ENCODE measurements at regions not wholly inside any gene's neighbourhood (a gene's known extent, or its start where the extent isn't known, plus 50 kb on each side); places are given as distances from the start of the nearest gene placed in this dataset.
"Not testable (repeated sequence)": the region's sequence is repeated elsewhere in the genome, so short reads cannot be mapped to it uniquely, and the experiment has no call there.

GRCh38 chrX:26522501-26522900 lies 306.5 kb downstream of the MAGEB5 start:
- Histone ChIP-seq H3K27ac (no peak overlapping the region), H3K4me1 (replicated peaks in 1 of 2) (no peaks in the 10 kb centered on the region), H3K4me3 (no peak overlapping the region)
- in situ Hi-C loops (cut with MboI; ENCODE audit: low pct_unique_long_range_greater_than_20kb in 2 of 9, low sequenced_read_pairs in 9 of 9, unreplicated experiment in 9 of 9) = no loop called here
- ATAC-seq (replicated peaks in 6 of 8) = no peak
- WGBS, 10 experiments = 0 to 60% (median 0%) methylated on average over 1 of the region's 2 CpGs; no CpG with 5 or more reads in 7 of the 10 experiments

- Histone ChIP-seq H3K4me3 (no peak overlapping the region), H3K27ac (no peak overlapping the region), H3K4me1 (replicated peaks in 1 of 2) (peaks cover 0 to 6% of the 10 kb centered on the region in 2 donors)
- in situ Hi-C loops (cut with MboI; ENCODE audit: low pct_unique_long_range_greater_than_20kb in 2 of 9, low sequenced_read_pairs in 9 of 9, unreplicated experiment in 9 of 9) = no loop called here
- 0 to 100% (median 44%) methylated on average over 1 to 5 of the region's 5 CpGs; no CpG with 5 or more reads in 3 of the 10 experiments for WGBS, 10 experiments
- peak in 5 of 8 experiments; percentile 34 to 86 (median 65) for ATAC-seq (replicated peaks in 6 of 8)
These were observed 295.8 kb downstream of the MAGEB5 start for GRCh38 chrX:26511589-26512363.

GRCh38 chrX:26470941-26471340 lies 255.0 kb downstream of the MAGEB5 start:
- ATAC-seq (replicated peaks in 6 of 8) = no peak
- Histone ChIP-seq H3K4me3 (no peak overlapping the region), H3K4me1 (replicated peaks in 1 of 2) (no peaks in the 10 kb centered on the region), H3K27ac (no peak overlapping the region)
- 0 to 100% (median 73%) methylated on average over 1 to 4 of the region's 5 CpGs; no CpG with 5 or more reads in 6 of the 10 experiments for WGBS, 10 experiments
- in situ Hi-C loops (cut with MboI; ENCODE audit: low pct_unique_long_range_greater_than_20kb in 2 of 9, low sequenced_read_pairs in 9 of 9, unreplicated experiment in 9 of 9) = no loop called here

- Histone ChIP-seq H3K4me3 (no peak overlapping the region), H3K27ac (no peak overlapping the region), H3K4me1 (replicated peaks in 1 of 2) (no peaks in the 10 kb centered on the region)
- WGBS, 10 experiments = 0 to 100% (median 60%) methylated on average over 1 to 3 of the region's 4 CpGs; no CpG with 5 or more reads in 7 of the 10 experiments
- ATAC-seq (replicated peaks in 6 of 8) = no peak
- in situ Hi-C loops (cut with MboI; ENCODE audit: low pct_unique_long_range_greater_than_20kb in 2 of 9, low sequenced_read_pairs in 9 of 9, unreplicated experiment in 9 of 9) = no loop called here
These were observed 250.4 kb downstream of the MAGEB5 start for GRCh38 chrX:26466387-26466786.

- Histone ChIP-seq H3K27ac (no peak overlapping the region), H3K4me3 (no peak overlapping the region), H3K4me1 (replicated peaks in 1 of 2) (no peaks in the 10 kb centered on the region)
- in situ Hi-C loops (cut with MboI; ENCODE audit: low pct_unique_long_range_greater_than_20kb in 2 of 9, low sequenced_read_pairs in 9 of 9, unreplicated experiment in 9 of 9) = no loop called here
- ATAC-seq (replicated peaks in 6 of 8) = no peak
- WGBS, 10 experiments = 0 to 100% (median 64%) methylated on average over 1 to 2 of the region's 2 CpGs; no CpG with 5 or more reads in 3 of the 10 experiments
These were observed 229.3 kb downstream of the MAGEB5 start for GRCh38 chrX:26445288-26445687.

GRCh38 chrX:26444417-26444816 lies 228.4 kb downstream of the MAGEB5 start:
- 0 to 81% (median 67%) methylated on average over 1 to 3 of the region's 3 CpGs; no CpG with 5 or more reads in 5 of the 10 experiments for WGBS, 10 experiments
- ATAC-seq (replicated peaks in 6 of 8); in situ Hi-C loops (cut with MboI; ENCODE audit: low pct_unique_long_range_greater_than_20kb in 2 of 9, low sequenced_read_pairs in 9 of 9, unreplicated experiment in 9 of 9); H3K4me1 ChIP-seq (replicated peaks in 1 of 2); H3K27ac ChIP-seq; H3K4me3 ChIP-seq: not testable (repeated sequence)

GRCh38 chrX:26442340-26442739 lies 226.4 kb downstream of the MAGEB5 start:
- in situ Hi-C loops (cut with MboI; ENCODE audit: low pct_unique_long_range_greater_than_20kb in 2 of 9, low sequenced_read_pairs in 9 of 9, unreplicated experiment in 9 of 9) = no loop called here
- no peaks in the 10 kb centered on the region for H3K4me1 ChIP-seq (replicated peaks in 1 of 2)
- H3K27ac ChIP-seq = no peak overlapping the region
- 0 to 50% (median 20%) methylated on average over 1 of the region's 1 CpG; no CpG with 5 or more reads in 6 of the 10 experiments for whole genome bisulfite sequencing, 10 experiments
- peak in 3 of 8 experiments; percentile 23 to 58 (median 57) for ATAC-seq (replicated peaks in 6 of 8)
- no peak overlapping the region for H3K4me3 ChIP-seq

- H3K4me3 ChIP-seq = no peak overlapping the region
- no peak for ATAC-seq (replicated peaks in 6 of 8)
- no peak overlapping the region for H3K27ac ChIP-seq
- no peaks in the 10 kb centered on the region for H3K4me1 ChIP-seq (replicated peaks in 1 of 2)
- WGBS, 10 experiments = 0 to 100% (median 65%) methylated on average over 1 to 3 of the region's 3 CpGs; no CpG with 5 or more reads in 5 of the 10 experiments
- in situ Hi-C loops (cut with MboI; ENCODE audit: low pct_unique_long_range_greater_than_20kb in 2 of 9, low sequenced_read_pairs in 9 of 9, unreplicated experiment in 9 of 9) = no loop called here
These were observed 198.6 kb downstream of the MAGEB5 start for GRCh38 chrX:26414534-26414933.

GRCh38 chrX:26411045-26411444 lies 195.1 kb downstream of the MAGEB5 start:
- ATAC-seq (replicated peaks in 6 of 8) = no peak
- Histone ChIP-seq H3K27ac (no peak overlapping the region), H3K4me3 (no peak overlapping the region), H3K4me1 (replicated peaks in 1 of 2) (no peaks in the 10 kb centered on the region)
- 20 to 100% (median 38%) methylated on average over 1 of the region's 1 CpG; no CpG with 5 or more reads in 7 of the 10 experiments for WGBS, 10 experiments
- in situ Hi-C loops (cut with MboI; ENCODE audit: low pct_unique_long_range_greater_than_20kb in 2 of 9, low sequenced_read_pairs in 9 of 9, unreplicated experiment in 9 of 9) = no loop called here

- Histone ChIP-seq H3K4me3 (no peak overlapping the region), H3K4me1 (replicated peaks in 1 of 2) (no peaks in the 10 kb centered on the region), H3K27ac (no peak overlapping the region)
- in situ Hi-C loops (cut with MboI; ENCODE audit: low pct_unique_long_range_greater_than_20kb in 2 of 9, low sequenced_read_pairs in 9 of 9, unreplicated experiment in 9 of 9) = no loop called here
- WGBS, 10 experiments = 0 to 86% (median 22%) methylated on average over 1 to 5 of the region's 5 CpGs; no CpG with 5 or more reads in 4 of the 10 experiments
- no peak for ATAC-seq (replicated peaks in 6 of 8)
These were observed 193.7 kb downstream of the MAGEB5 start for GRCh38 chrX:26409636-26410035.

- Histone ChIP-seq H3K4me1 (replicated peaks in 1 of 2) (no peaks in the 10 kb centered on the region), H3K27ac (no peak overlapping the region), H3K4me3 (no peak overlapping the region)
- in situ Hi-C loops (cut with MboI; ENCODE audit: low pct_unique_long_range_greater_than_20kb in 2 of 9, low sequenced_read_pairs in 9 of 9, unreplicated experiment in 9 of 9) = no loop called here
- 0 to 79% (median 55%) methylated on average over 2 to 4 of the region's 4 CpGs; no CpG with 5 or more reads in 5 of the 10 experiments for WGBS, 10 experiments
- ATAC-seq (replicated peaks in 6 of 8) = no peak
These were observed 171.9 kb downstream of the MAGEB5 start for GRCh38 chrX:26387906-26388305.

GRCh38 chrX:26376037-26376708 lies 160.2 kb downstream of the MAGEB5 start:
- in situ Hi-C loops (cut with MboI; ENCODE audit: low pct_unique_long_range_greater_than_20kb in 2 of 9, low sequenced_read_pairs in 9 of 9, unreplicated experiment in 9 of 9) = no loop called here
- Histone ChIP-seq H3K27ac (no peak overlapping the region), H3K4me3 (no peak overlapping the region), H3K4me1 (replicated peaks in 1 of 2) (no peaks in the 10 kb centered on the region)
- 0 to 75% (median 5%) methylated on average over 1 to 5 of the region's 5 CpGs; no CpG with 5 or more reads in 3 of the 10 experiments for WGBS, 10 experiments
- peak in 1 of 8 experiments; percentile 80 for ATAC-seq (replicated peaks in 6 of 8)

GRCh38 chrX:26375346-26375745 lies 159.4 kb downstream of the MAGEB5 start:
- in situ Hi-C loops (cut with MboI; ENCODE audit: low pct_unique_long_range_greater_than_20kb in 2 of 9, low sequenced_read_pairs in 9 of 9, unreplicated experiment in 9 of 9) = no loop called here
- no peak overlapping the region for H3K27ac ChIP-seq
- no peak overlapping the region for H3K4me3 ChIP-seq
- no peak for ATAC-seq (replicated peaks in 6 of 8)
- WGBS, 10 experiments = 0 to 100% (median 53%) methylated on average over 1 to 2 of the region's 3 CpGs; no CpG with 5 or more reads in 5 of the 10 experiments
- H3K4me1 ChIP-seq (replicated peaks in 1 of 2) = no peaks in the 10 kb centered on the region
